MM.1S (cell line): ENCODE measurements at regions not wholly inside any gene's neighbourhood (a gene's known extent, or its start where the extent isn't known, plus 50 kb on each side); places are given as distances from the start of the nearest gene placed in this dataset.

Experiments used
- DNase-seq: peaks from one replicate; pipeline ENCODE4 v3.0.0-alpha.2; 2015
- H2AFZ ChIP-seq: fragments of 300-600 bp; sonication (generic); 2 replicates; pipeline ENCODE4 v1.6.0; 2016; ENCODE audit warnings: antibody characterized with exemption, low read length
- H3F3A ChIP-seq: fragments of 300-600 bp; sonication (generic); 2 replicates; pipeline ENCODE4 v1.6.1; 2016; ENCODE audit warnings: mild to moderate bottlenecking, antibody characterized with exemption, low read length, moderate library complexity, mixed read lengths; ENCODE audit not compliant: insufficient read depth
- H3K27ac ChIP-seq: fragments of 300-600 bp; sonication (generic); 2 replicates; pipeline ENCODE4 v1.5.1; 2016; ENCODE audit warnings: mild to moderate bottlenecking, low read length
- H3K27me3 ChIP-seq: fragments of 300-600 bp; sonication (generic); replicated peaks from 2 replicates; pipeline ENCODE4 v1.6.0; 2016; ENCODE audit warnings: low read length; ENCODE audit not compliant: insufficient read depth
- H3K36me3 ChIP-seq: fragments of 300-600 bp; sonication (generic); replicated peaks from 2 replicates; pipeline ENCODE4 v1.6.1; 2016; ENCODE audit warnings: mild to moderate bottlenecking, low read length, mixed read lengths; ENCODE audit not compliant: insufficient read depth
- H3K4me1 ChIP-seq: fragments of 300-600 bp; sonication (generic); 2 replicates; pipeline ENCODE4 v1.6.1; 2016; ENCODE audit warnings: low read length, mixed read lengths
- H3K4me2 ChIP-seq: fragments of 300-600 bp; sonication (generic); 2 replicates; pipeline ENCODE4 v1.6.0; 2016; ENCODE audit warnings: low read depth, low read length
- H3K4me3 ChIP-seq: fragments of 300-600 bp; sonication (generic); 2 replicates; pipeline ENCODE4 v1.5.1; 2016; ENCODE audit warnings: low read length, mixed read lengths
- H3K79me2 ChIP-seq: fragments of 300-600 bp; sonication (generic); 2 replicates; pipeline ENCODE4 v1.6.1; 2016; ENCODE audit warnings: mixed run types, low read length, mixed read lengths
- H3K9ac ChIP-seq: fragments of 300-600 bp; sonication (generic); 2 replicates; pipeline ENCODE4 v1.6.1; 2016; ENCODE audit warnings: low read length, mixed read lengths
- H3K9me2 ChIP-seq: fragments of 300-600 bp; sonication (generic); replicated peaks from 2 replicates; pipeline ENCODE4 v1.6.1; 2016; ENCODE audit warnings: mild to moderate bottlenecking, low read length, mixed read lengths; ENCODE audit not compliant: insufficient read depth
- H3K9me3 ChIP-seq: fragments of 300-600 bp; sonication (generic); replicated peaks from 2 replicates; pipeline ENCODE4 v1.6.1; 2016; ENCODE audit warnings: mild to moderate bottlenecking, low read length, mixed read lengths; ENCODE audit not compliant: insufficient read depth
- H4K20me1 ChIP-seq: fragments of 300-600 bp; sonication (generic); 2 replicates; pipeline ENCODE4 v1.6.1; 2016; ENCODE audit warnings: mild to moderate bottlenecking, low read length, moderate library complexity, mixed read lengths; ENCODE audit not compliant: insufficient read depth
- EZH2 ChIP-seq: fragments of 300-600 bp; sonication (generic); optimal IDR thresholded peaks from 2 replicates; pipeline ENCODE3; 2017; ENCODE audit warnings: low read depth, mild to moderate bottlenecking, antibody characterized with exemption, low read length, mixed read lengths
- EZH2phosphoT487 ChIP-seq: fragments of 300-600 bp; sonication (generic); IDR thresholded peaks from 2 replicates; pipeline ENCODE4 v1.6.1; 2018; ENCODE audit warnings: antibody characterized with exemption, low read length
- TF ChIP-seq, protein P1 (sequence below): fragments of 300-600 bp; sonication (generic); IDR thresholded peaks from 2 replicates; pipeline ENCODE4 v1.5.1; 2016; ENCODE audit warnings: antibody characterized with exemption, low read length, mixed read lengths

DNA sequence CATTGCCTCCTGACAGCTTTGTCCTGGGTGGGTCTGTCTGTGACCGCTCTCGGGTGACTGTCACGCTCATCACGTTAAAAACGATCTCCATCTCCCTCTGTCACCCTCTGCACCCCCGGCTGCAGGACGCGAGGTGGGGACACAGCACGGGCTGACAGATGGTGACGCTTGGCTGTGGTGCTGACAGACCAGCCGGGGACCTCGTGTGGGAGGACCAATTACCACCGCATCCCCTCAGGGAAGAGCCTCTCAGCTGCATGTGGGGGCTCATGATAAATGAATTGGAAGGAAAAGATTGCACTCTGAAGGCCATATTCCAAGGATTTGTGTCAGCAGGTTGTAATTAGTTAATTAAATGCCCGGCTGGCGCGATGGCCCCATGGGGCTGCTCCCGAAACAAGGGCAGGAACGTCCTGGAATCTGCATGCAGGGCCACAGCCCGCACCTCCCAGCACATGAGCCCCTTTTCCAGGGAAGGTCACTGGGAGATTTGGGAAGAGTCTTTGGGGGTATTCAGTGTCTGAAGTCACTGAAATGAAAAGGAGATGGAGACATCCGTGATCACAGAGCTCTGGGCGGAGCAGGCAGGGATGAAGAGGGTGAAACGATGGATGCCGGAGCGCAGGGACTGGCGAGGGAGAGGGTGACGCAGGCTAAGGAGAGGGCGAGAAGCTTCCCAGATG is 87.1 kb downstream of the ERMARD start:
- no peak overlapping the region for H3K9ac ChIP-seq
- no peaks in the 10 kb centered on the region for H3F3A ChIP-seq
- no peaks in the 10 kb centered on the region for H3K9me3 ChIP-seq
- H3K4me3 ChIP-seq = no peak overlapping the region
- TF ChIP-seq EZH2 = no peak
- TF ChIP-seq, protein P1, sequence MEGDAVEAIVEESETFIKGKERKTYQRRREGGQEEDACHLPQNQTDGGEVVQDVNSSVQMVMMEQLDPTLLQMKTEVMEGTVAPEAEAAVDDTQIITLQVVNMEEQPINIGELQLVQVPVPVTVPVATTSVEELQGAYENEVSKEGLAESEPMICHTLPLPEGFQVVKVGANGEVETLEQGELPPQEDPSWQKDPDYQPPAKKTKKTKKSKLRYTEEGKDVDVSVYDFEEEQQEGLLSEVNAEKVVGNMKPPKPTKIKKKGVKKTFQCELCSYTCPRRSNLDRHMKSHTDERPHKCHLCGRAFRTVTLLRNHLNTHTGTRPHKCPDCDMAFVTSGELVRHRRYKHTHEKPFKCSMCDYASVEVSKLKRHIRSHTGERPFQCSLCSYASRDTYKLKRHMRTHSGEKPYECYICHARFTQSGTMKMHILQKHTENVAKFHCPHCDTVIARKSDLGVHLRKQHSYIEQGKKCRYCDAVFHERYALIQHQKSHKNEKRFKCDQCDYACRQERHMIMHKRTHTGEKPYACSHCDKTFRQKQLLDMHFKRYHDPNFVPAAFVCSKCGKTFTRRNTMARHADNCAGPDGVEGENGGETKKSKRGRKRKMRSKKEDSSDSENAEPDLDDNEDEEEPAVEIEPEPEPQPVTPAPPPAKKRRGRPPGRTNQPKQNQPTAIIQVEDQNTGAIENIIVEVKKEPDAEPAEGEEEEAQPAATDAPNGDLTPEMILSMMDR = no peak
- TF ChIP-seq EZH2phosphoT487 = no peak
- H3K36me3 ChIP-seq = no peaks in the 10 kb centered on the region
- no peaks in the 10 kb centered on the region for H4K20me1 ChIP-seq
- H2AFZ ChIP-seq = no peak overlapping the region
- no peaks in the 10 kb centered on the region for H3K4me1 ChIP-seq
- H3K79me2 ChIP-seq = no peaks in the 10 kb centered on the region
- H3K9me2 ChIP-seq = no peaks in the 10 kb centered on the region
- no peak overlapping the region for H3K4me2 ChIP-seq
- no peak overlapping the region for H3K27ac ChIP-seq
- no peak for DNase-seq
- no peaks in the 10 kb centered on the region; the same call in 1 of the 2 replicates for H3K27me3 ChIP-seq

GRCh38 chr6:169837529-169838250 is 86.3 kb downstream of the ERMARD start:
- Histone ChIP-seq H4K20me1 (no peaks in the 10 kb centered on the region), H3K27me3 (no peaks in the 10 kb centered on the region; the same call in 1 of the 2 replicates), H2AFZ (no peak overlapping the region), H3K27ac (no peak overlapping the region), H3K4me2 (no peak overlapping the region), H3K36me3 (no peaks in the 10 kb centered on the region), H3K9me2 (no peaks in the 10 kb centered on the region), H3F3A (no peaks in the 10 kb centered on the region), H3K9ac (no peak overlapping the region), H3K79me2 (no peaks in the 10 kb centered on the region), H3K4me1 (no peaks in the 10 kb centered on the region), H3K4me3 (no peak overlapping the region), H3K9me3 (no peaks in the 10 kb centered on the region)
- TF ChIP-seq EZH2 (no peak), EZH2phosphoT487 (no peak)
- no peak for DNase-seq

DNA sequence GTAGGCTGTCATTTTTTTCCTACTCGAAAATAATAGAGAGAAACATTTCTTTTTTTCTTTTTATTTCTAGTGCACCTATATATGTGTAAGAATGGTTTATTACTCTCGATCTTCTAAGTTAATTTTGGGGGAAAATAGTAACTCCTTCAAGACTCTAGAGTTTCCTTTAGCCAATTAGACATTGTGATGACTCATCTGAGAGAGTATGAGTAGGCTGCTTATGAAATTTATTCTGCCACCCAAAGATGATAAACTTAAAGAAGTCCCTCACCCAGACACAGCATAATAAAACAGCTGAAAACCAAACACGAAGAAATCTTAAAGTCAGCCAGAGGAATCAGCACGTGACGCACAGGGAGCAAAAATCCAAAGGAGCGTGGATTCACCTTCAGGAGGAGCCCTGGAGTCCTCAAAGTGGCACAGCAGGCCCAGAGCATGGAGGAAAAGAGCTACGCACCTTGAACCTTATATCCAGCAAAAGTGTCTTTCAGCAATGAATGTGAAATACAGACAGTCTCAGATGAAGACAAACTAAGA is 81.9 kb downstream of the ERMARD start:
- Histone ChIP-seq H3K27ac (no peak overlapping the region), H3K4me2 (no peak overlapping the region), H3K9me3 (no peaks in the 10 kb centered on the region), H3K4me3 (no peak overlapping the region), H3K27me3 (no peaks in the 10 kb centered on the region; the same call in 1 of the 2 replicates), H3K79me2 (no peaks in the 10 kb centered on the region), H3K9me2 (no peaks in the 10 kb centered on the region), H3F3A (no peaks in the 10 kb centered on the region), H4K20me1 (no peaks in the 10 kb centered on the region), H2AFZ (no peak overlapping the region), H3K4me1 (no peaks in the 10 kb centered on the region), H3K9ac (no peak overlapping the region), H3K36me3 (no peaks in the 10 kb centered on the region)
- TF ChIP-seq EZH2phosphoT487 (no peak), EZH2 (no peak)
- TF ChIP-seq, protein P1 = no peak
- no peak for DNase-seq
